ENCODE measurements at regions not wholly inside any gene's neighbourhood (a gene's known extent, or its start where the extent isn't known, plus 50 kb on each side); places are given as distances from the start of the nearest gene placed in this dataset.

GRCh38 chr13:73903561-73903960 is 230.6 kb downstream of the KLF12 start:
- H2AFZ ChIP-seq (ENCODE audit: low read depth, low read length): no peak overlapping the region
- H3K9me3 ChIP-seq (ENCODE audit: low read length): no peaks in the 10 kb centered on the region
- no peaks in the 10 kb centered on the region for H3K9me2 ChIP-seq (ENCODE audit: insufficient read depth, low read length)
- H4K20me1 ChIP-seq (ENCODE audit: insufficient read depth): no peaks in the 10 kb centered on the region
- H3K36me3 ChIP-seq (ENCODE audit: insufficient read depth, low read length): no peaks in the 10 kb centered on the region
- TF ChIP-seq TAF1 (IDR thresholded peaks at IDR 0.05; ENCODE audit: low read depth) (no peak), CTCF (IDR thresholded peaks at IDR 0.05; ENCODE audit: poor library complexity, severe bottlenecking) (no peak), EZH2 (IDR thresholded peaks at IDR 0.05; ENCODE audit: borderline replicate concordance, insufficient read depth, low read length, poor library complexity, severe bottlenecking) (no peak), POLR2AphosphoS5 (IDR thresholded peaks at IDR 0.05) (no peak), SMC3 (conservative IDR thresholded peaks at IDR 0.05; ENCODE audit: poor library complexity) (no peak), RAD21 (conservative IDR thresholded peaks at IDR 0.05) (no peak), MXI1 (conservative IDR thresholded peaks at IDR 0.05; ENCODE audit: poor library complexity, severe bottlenecking) (no peak)
- no peaks in the 10 kb centered on the region for H3F3A ChIP-seq (ENCODE audit: insufficient read depth, low read length, poor library complexity, severe bottlenecking)
- no peak overlapping the region for H3K4me2 ChIP-seq (ENCODE audit: low read length)
- H3K27ac ChIP-seq (ENCODE audit: low read length): no peak overlapping the region
- H3K4me3 ChIP-seq (ENCODE audit: low read length): no peak overlapping the region
- no peaks in the 10 kb centered on the region for H3K79me2 ChIP-seq (replicated peaks; ENCODE audit: insufficient read depth, low read length)
- no peak overlapping the region for H3K9ac ChIP-seq (ENCODE audit: low read length)
- H3K27me3 ChIP-seq (ENCODE audit: insufficient read depth, low read depth, low read length): no peaks in the 10 kb centered on the region

GRCh38 chr13:73902847-73903246 is 231.4 kb downstream of the KLF12 start:
- H2AFZ ChIP-seq (ENCODE audit: low read depth, low read length): no peak overlapping the region
- H3K27me3 ChIP-seq (ENCODE audit: insufficient read depth, low read depth, low read length): no peaks in the 10 kb centered on the region
- no peak overlapping the region for H3K4me2 ChIP-seq (ENCODE audit: low read length)
- H3K9me3 ChIP-seq (ENCODE audit: low read length): no peaks in the 10 kb centered on the region
- no peaks in the 10 kb centered on the region for H3K79me2 ChIP-seq (replicated peaks; ENCODE audit: insufficient read depth, low read length)
- H3K4me3 ChIP-seq (ENCODE audit: low read length): no peak overlapping the region
- no peaks in the 10 kb centered on the region for H3K36me3 ChIP-seq (ENCODE audit: insufficient read depth, low read length)
- no peaks in the 10 kb centered on the region for H3F3A ChIP-seq (ENCODE audit: insufficient read depth, low read length, poor library complexity, severe bottlenecking)
- no peak overlapping the region for H3K9ac ChIP-seq (ENCODE audit: low read length)
- no peaks in the 10 kb centered on the region for H4K20me1 ChIP-seq (ENCODE audit: insufficient read depth)
- H3K9me2 ChIP-seq (ENCODE audit: insufficient read depth, low read length): no peaks in the 10 kb centered on the region
- no peak overlapping the region for H3K27ac ChIP-seq (ENCODE audit: low read length)
- TF ChIP-seq EZH2 (IDR thresholded peaks at IDR 0.05; ENCODE audit: borderline replicate concordance, insufficient read depth, low read length, poor library complexity, severe bottlenecking) (no peak), RAD21 (conservative IDR thresholded peaks at IDR 0.05) (no peak), TAF1 (IDR thresholded peaks at IDR 0.05; ENCODE audit: low read depth) (no peak), EP300 (conservative IDR thresholded peaks at IDR 0.05; ENCODE audit: poor library complexity, severe bottlenecking) (no peak)

- H3K4me3 ChIP-seq (ENCODE audit: low read length): no peak overlapping the region
- no peak for TF ChIP-seq REST (IDR thresholded peaks at IDR 0.05; ENCODE audit: borderline replicate concordance)
- no peak for TF ChIP-seq POLR2AphosphoS5 (IDR thresholded peaks at IDR 0.05)
- TF ChIP-seq EP300 (conservative IDR thresholded peaks at IDR 0.05; ENCODE audit: poor library complexity, severe bottlenecking): no peak
- no peak for TF ChIP-seq EZH2 (IDR thresholded peaks at IDR 0.05; ENCODE audit: borderline replicate concordance, insufficient read depth, low read length, poor library complexity, severe bottlenecking)
- TF ChIP-seq SMC3 (conservative IDR thresholded peaks at IDR 0.05; ENCODE audit: poor library complexity): no peak
- no peak for TF ChIP-seq CTCF (IDR thresholded peaks at IDR 0.05; ENCODE audit: poor library complexity, severe bottlenecking)
- no peak for TF ChIP-seq MXI1 (conservative IDR thresholded peaks at IDR 0.05; ENCODE audit: poor library complexity, severe bottlenecking)
- no peak for TF ChIP-seq RAD21 (conservative IDR thresholded peaks at IDR 0.05)
- TF ChIP-seq TAF1 (IDR thresholded peaks at IDR 0.05; ENCODE audit: low read depth): no peak
- no peaks in the 10 kb centered on the region for H3K36me3 ChIP-seq (ENCODE audit: insufficient read depth, low read length)
- no peak overlapping the region for H3K27ac ChIP-seq (ENCODE audit: low read length)
- H3K9me2 ChIP-seq (ENCODE audit: insufficient read depth, low read length): no peaks in the 10 kb centered on the region
- H3K9ac ChIP-seq (ENCODE audit: low read length): no peak overlapping the region
- no peak overlapping the region for H2AFZ ChIP-seq (ENCODE audit: low read depth, low read length)
- no peaks in the 10 kb centered on the region for H4K20me1 ChIP-seq (ENCODE audit: insufficient read depth)
- H3F3A ChIP-seq (ENCODE audit: insufficient read depth, low read length, poor library complexity, severe bottlenecking): no peaks in the 10 kb centered on the region
- H3K9me3 ChIP-seq (ENCODE audit: low read length): no peaks in the 10 kb centered on the region
- H3K79me2 ChIP-seq (replicated peaks; ENCODE audit: insufficient read depth, low read length): no peaks in the 10 kb centered on the region
- no peak overlapping the region for H3K4me2 ChIP-seq (ENCODE audit: low read length)
- no peaks in the 10 kb centered on the region for H3K27me3 ChIP-seq (ENCODE audit: insufficient read depth, low read depth, low read length)
These were observed 231.9 kb downstream of the KLF12 start for GRCh38 chr13:73902296-73902695.

Measured in neural cell (in vitro differentiated cells).